Vagina (tissue), 2 donors: ENCODE measurements at regions not wholly inside any gene's neighbourhood (a gene's known extent, or its start where the extent isn't known, plus 50 kb on each side); places are given as distances from the start of the nearest gene placed in this dataset.

ENCODE experiments used
- DNase-seq, 2 donors: peaks; one replicate each; pipeline ENCODE4 v3.0.0-alpha.2; 2017; ENCODE audit errors: extremely low spot score in 2 of 2
- H3K27ac ChIP-seq: fragments of 200-600 bp; sonication (generic); one replicate; pipeline ENCODE4 v1.5.1; 2019
- H3K27me3 ChIP-seq: fragments of 200-600 bp; sonication (generic); one replicate; pipeline ENCODE4 v1.5.1; 2019
- H3K36me3 ChIP-seq, 2 donors: fragments of 200-600 bp; sonication (generic); one replicate each; pipeline ENCODE4 v1.5.1; 2017 to 2019
- H3K4me1 ChIP-seq: fragments of 200-600 bp; sonication (generic); one replicate; pipeline ENCODE4 v1.5.1; 2019
- H3K4me3 ChIP-seq, 2 donors: fragments of 200-600 bp; sonication (generic); 1 replicate in 1 of 2; 2 replicates in 1 of 2; pipeline ENCODE4 v1.5.1; 2016 to 2019
- H3K9me3 ChIP-seq: fragments of 200-600 bp; sonication (generic); one replicate; pipeline ENCODE4 v1.5.1; 2019
- POLR2A ChIP-seq, 2 donors: fragments of 450-650 bp; IDR thresholded peaks; one replicate each; pipeline ENCODE4 v1.6.1; 2017; ENCODE audit warnings: antibody characterized with exemption in 2 of 2, mild to moderate bottlenecking in 2 of 2, moderate library complexity in 2 of 2
- POLR2AphosphoS5 ChIP-seq, 2 donors: sonication (generic); formaldehyde crosslinking; IDR thresholded peaks; one replicate each; pipeline ENCODE4 v1.9.0; 2017; ENCODE audit warnings: antibody characterized with exemption in 2 of 2, mild to moderate bottlenecking in 2 of 2, low read depth in 1 of 2; ENCODE audit not compliant: insufficient read depth in 1 of 2
- intact Hi-C: fragments of 100-400 bp; cut with DNase I; formaldehyde crosslinking; loops from one replicate; pipeline ENCODE4 v1.15.1; 2023
- TF ChIP-seq, protein P1 (sequence below), 3 experiments: fragments of 450-650 bp in 2 of 3; fragments of 200-600 bp in 1 of 3; sonication (generic) in 1 of 3; IDR thresholded peaks; one replicate each; pipeline ENCODE4 v1.5.1; 2017 to 2019; ENCODE audit warnings: antibody characterized with exemption in 3 of 3, mild to moderate bottlenecking in 2 of 3, moderate library complexity in 2 of 3

DNA sequence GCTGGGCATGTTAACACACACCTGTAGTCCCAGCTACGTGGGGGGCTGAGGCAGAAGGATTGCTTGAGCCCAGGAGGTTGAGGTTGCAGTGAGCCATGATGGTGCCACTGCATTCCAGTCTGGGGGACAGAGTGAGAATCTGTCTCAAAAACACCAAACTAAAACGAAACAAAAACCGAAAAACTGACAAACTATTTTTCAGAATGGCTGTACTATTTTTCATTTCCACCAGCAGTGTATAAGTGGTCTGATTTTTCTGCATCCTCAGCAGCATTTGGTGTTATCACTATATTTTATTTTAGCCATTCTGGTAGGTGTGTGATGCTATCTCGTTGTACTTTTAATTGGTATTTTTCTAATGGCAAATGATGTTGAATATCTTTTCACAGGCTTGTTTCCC is 95.2 kb downstream of the PDCL3 start:
- TF ChIP-seq, protein P1, sequence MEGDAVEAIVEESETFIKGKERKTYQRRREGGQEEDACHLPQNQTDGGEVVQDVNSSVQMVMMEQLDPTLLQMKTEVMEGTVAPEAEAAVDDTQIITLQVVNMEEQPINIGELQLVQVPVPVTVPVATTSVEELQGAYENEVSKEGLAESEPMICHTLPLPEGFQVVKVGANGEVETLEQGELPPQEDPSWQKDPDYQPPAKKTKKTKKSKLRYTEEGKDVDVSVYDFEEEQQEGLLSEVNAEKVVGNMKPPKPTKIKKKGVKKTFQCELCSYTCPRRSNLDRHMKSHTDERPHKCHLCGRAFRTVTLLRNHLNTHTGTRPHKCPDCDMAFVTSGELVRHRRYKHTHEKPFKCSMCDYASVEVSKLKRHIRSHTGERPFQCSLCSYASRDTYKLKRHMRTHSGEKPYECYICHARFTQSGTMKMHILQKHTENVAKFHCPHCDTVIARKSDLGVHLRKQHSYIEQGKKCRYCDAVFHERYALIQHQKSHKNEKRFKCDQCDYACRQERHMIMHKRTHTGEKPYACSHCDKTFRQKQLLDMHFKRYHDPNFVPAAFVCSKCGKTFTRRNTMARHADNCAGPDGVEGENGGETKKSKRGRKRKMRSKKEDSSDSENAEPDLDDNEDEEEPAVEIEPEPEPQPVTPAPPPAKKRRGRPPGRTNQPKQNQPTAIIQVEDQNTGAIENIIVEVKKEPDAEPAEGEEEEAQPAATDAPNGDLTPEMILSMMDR (IDR thresholded peaks at IDR 0.05), result no peak
- TF ChIP-seq POLR2AphosphoS5 (IDR thresholded peaks at IDR 0.05; ENCODE audit: insufficient read depth in 1 of 2, low read depth in 1 of 2), result no peak
- no peak for TF ChIP-seq POLR2A (IDR thresholded peaks at IDR 0.05)
- no peak overlapping the region for H3K4me3 ChIP-seq
- H3K27ac ChIP-seq, result no peak overlapping the region
- no peaks in the 10 kb centered on the region for H3K27me3 ChIP-seq
- H3K36me3 ChIP-seq, result no peaks in the 10 kb centered on the region
- no peaks in the 10 kb centered on the region for H3K9me3 ChIP-seq
- no peak for DNase-seq
- H3K4me1 ChIP-seq, result no peaks in the 10 kb centered on the region
- intact Hi-C loops, result no loop called here

DNA sequence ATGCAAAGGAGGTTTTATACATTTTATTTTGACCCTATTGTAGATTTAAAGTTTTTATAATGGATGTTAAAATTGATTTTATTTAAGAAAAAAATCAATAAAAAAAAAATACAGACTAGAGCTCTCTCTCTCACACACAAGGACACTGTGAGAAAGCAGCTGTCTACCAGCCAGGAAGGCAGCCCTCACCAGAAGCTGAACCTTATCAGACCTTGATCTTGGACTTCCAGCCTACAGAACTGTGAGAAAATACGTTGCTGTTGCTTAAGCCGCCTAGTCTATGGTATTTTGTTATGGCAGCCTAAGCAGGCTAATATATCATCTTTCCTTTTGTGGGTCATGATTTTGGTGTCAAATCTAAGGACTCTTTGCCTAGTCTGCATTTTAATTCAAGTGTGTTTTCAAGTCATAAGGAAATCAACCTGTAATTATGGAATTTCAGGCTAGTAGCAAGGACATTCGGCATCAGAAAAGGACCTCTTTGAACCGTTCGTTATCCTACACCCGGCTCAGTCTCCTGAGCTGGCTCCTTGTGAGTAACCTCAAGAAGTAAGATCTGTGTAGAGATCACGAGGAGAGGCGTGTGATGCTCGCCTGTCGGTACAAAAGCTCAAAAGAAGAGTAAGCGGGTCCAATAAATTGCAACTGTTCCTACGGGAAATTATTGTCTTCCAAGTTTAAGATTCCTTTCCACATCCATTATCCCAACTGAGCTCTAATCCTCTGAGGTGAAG is 98.2 kb downstream of the PDCL3 start:
- Histone ChIP-seq H3K27me3 (no peaks in the 10 kb centered on the region), H3K9me3 (no peaks in the 10 kb centered on the region), H3K4me1 (no peaks in the 10 kb centered on the region), H3K27ac (no peak overlapping the region), H3K4me3 (no peak overlapping the region), H3K36me3 (no peaks in the 10 kb centered on the region)
- TF ChIP-seq POLR2AphosphoS5 (IDR thresholded peaks at IDR 0.05; ENCODE audit: insufficient read depth in 1 of 2, low read depth in 1 of 2), result no peak
- TF ChIP-seq, protein P1 (IDR thresholded peaks at IDR 0.05), result no peak
- TF ChIP-seq POLR2A (IDR thresholded peaks at IDR 0.05), result no peak
- DNase-seq, result no peak
- intact Hi-C loops, result no loop called here

DNA sequence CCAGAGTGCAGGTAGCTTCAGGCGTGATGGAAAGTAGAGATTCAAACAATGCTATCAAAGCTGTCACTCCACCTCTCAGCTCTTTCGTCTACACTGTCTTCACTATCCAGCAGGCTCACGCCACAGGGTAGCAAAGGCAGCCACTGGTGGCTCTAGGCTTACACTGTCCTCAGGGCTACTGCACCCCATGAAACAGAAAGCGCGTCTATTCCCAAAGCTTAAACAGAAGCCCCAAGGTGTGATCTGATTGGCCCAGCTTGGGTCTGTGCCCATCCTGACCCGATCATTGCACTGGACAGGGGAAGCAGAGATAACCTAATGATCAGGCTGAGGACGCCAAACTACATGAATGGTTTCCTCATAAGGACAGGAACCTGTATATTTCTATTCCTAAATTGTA is 100.1 kb downstream of the PDCL3 start:
- Histone ChIP-seq H3K27me3 (no peaks in the 10 kb centered on the region), H3K4me1 (no peaks in the 10 kb centered on the region), H3K36me3 (no peaks in the 10 kb centered on the region), H3K9me3 (no peaks in the 10 kb centered on the region), H3K4me3 (no peak overlapping the region), H3K27ac (no peak overlapping the region)
- TF ChIP-seq POLR2A (IDR thresholded peaks at IDR 0.05), result no peak
- TF ChIP-seq POLR2AphosphoS5 (IDR thresholded peaks at IDR 0.05; ENCODE audit: insufficient read depth in 1 of 2, low read depth in 1 of 2), result no peak
- TF ChIP-seq, protein P1 (IDR thresholded peaks at IDR 0.05), result no peak
- no peak for DNase-seq
- intact Hi-C loops, result no loop called here

DNA sequence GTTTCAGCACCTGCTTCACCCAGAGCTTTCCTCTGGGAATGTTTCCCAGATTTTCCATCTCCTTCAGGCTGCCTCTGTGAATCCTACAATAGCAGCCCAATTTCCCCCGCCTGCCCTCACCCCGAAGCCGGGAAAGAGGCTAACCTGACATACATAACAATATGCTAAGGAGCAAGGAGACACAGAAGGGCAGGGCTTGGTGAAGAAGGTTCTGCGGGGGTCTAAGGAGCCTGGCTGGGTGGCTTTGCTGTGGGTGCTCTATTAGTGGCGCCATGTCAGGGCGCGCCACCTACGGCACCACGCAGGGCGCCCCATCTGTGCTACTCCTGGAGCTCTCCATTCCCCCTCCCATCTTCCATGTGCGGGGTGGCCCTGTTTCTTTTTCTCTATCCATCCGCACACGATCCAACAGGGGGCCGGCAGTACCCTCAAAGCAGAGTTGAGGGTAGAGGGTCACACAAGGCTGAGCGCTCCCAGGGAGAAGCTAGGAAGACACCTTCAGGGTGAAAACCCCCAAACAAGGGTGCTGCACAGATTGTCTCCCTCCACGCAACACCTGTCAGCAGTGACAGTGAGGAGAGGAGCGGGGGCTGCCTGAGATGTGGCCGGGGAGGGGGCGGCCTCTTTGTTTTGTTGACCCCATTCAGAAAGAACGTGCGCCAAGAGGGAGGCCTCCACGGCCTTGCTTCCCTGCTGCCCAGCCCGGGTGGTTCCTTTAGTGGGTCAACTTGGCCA is 101.4 kb downstream of the PDCL3 start:
- DNase-seq, result no peak
- Histone ChIP-seq H3K27ac (no peak overlapping the region), H3K9me3 (no peaks in the 10 kb centered on the region), H3K4me3 (no peak overlapping the region), H3K4me1 (no peaks in the 10 kb centered on the region), H3K27me3 (no peaks in the 10 kb centered on the region), H3K36me3 (no peaks in the 10 kb centered on the region)
- TF ChIP-seq, protein P1 (IDR thresholded peaks at IDR 0.05), result no peak
- TF ChIP-seq POLR2A (IDR thresholded peaks at IDR 0.05), result no peak
- no peak for TF ChIP-seq POLR2AphosphoS5 (IDR thresholded peaks at IDR 0.05; ENCODE audit: insufficient read depth in 1 of 2, low read depth in 1 of 2)
- intact Hi-C loops, result no loop called here

DNA sequence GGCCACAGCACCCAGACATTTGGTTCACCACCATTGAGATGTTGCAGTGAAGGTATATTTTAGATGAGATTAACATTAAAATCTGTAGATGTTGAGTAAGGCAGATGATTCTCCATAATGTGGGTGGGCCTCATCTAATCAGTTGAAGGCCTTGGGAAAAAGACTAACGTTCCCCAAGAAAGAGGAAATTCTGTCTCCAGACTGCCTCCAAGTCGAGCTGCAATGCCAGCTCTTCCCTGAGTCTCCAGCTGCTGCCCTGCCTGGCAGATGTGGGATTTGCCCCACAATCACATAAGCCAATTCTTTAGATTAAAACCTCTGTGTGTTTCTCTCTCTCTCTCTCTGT is 101.9 kb downstream of the PDCL3 start:
- intact Hi-C loops, result no loop called here
- TF ChIP-seq POLR2AphosphoS5 (IDR thresholded peaks at IDR 0.05; ENCODE audit: insufficient read depth in 1 of 2, low read depth in 1 of 2) (no peak), POLR2A (IDR thresholded peaks at IDR 0.05) (no peak)
- TF ChIP-seq, protein P1 (IDR thresholded peaks at IDR 0.05), result no peak
- H3K27ac ChIP-seq, result no peak overlapping the region
- no peaks in the 10 kb centered on the region for H3K4me1 ChIP-seq
- H3K9me3 ChIP-seq, result no peaks in the 10 kb centered on the region
- no peaks in the 10 kb centered on the region for H3K27me3 ChIP-seq
- no peak for DNase-seq
- H3K4me3 ChIP-seq, result no peak overlapping the region
- no peaks in the 10 kb centered on the region for H3K36me3 ChIP-seq
